HG03439 (cell line): ENCODE measurements at regions not wholly inside any gene's neighbourhood (a gene's known extent, or its start where the extent isn't known, plus 50 kb on each side); places are given as distances from the start of the nearest gene placed in this dataset.
"Not testable (repeated sequence)": the region's sequence is repeated elsewhere in the genome, so short reads cannot be mapped to it uniquely, and the experiment has no call there.

Source experiments
- ATAC-seq: cut with Tn5 transposase; IDR thresholded peaks from one replicate; pipeline ENCODE4 v1.9.1; 2021; ENCODE audit warnings: mild to moderate bottlenecking, moderate library complexity; ENCODE audit not compliant: unreplicated experiment

DNA sequence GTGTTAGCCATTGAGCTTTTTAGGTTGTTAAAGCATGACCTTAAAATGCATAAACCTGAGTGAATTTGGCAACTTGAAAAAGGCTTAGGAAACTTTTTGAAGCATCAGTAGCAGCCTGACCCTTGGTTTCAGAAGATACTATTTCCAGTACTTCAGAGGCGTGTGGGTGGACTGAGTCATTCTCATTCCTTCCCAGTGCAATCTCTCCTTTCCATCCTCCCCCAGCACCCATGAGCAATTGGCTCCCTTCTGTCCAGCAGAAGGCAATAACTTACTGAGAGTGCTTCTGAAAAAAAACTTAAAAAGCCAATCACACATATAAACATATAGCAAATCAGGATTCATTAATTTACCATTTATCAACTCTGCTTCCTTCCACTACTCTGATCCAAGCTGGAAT lies 299.3 kb upstream of the STXBP6 start:
- ATAC-seq, result no peak

DNA sequence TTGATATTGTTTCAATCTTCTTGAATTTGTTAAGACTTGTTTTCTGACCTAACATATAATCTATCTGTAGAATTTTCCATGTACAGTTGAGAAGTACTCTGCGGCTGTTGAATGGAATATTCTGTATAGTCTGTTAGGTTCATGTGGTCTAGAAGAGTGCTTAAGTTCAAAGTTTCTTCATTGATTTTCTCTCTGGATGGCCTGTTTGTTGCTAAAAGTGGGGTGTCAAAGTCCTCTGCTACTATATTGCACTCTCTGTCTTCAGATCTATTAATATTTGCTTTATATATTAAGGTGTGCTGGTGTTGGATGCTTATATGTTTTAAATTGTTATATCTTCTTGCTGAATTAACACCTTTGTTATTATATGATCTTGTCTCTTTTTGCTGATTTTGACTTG lies 290.9 kb upstream of the STXBP6 start:
- ATAC-seq, result no peak

- no peak for ATAC-seq
These were observed 272.8 kb upstream of the STXBP6 start for GRCh38 chr14:25322784-25323183.

- ATAC-seq, result not testable (repeated sequence)
These were observed 266.1 kb upstream of the STXBP6 start for GRCh38 chr14:25316007-25316406.

- ATAC-seq, result no peak
These were observed 258.3 kb upstream of the STXBP6 start for GRCh38 chr14:25308244-25308643.

- ATAC-seq, result no peak
These were observed 254.0 kb upstream of the STXBP6 start for GRCh38 chr14:25303934-25304333.

DNA sequence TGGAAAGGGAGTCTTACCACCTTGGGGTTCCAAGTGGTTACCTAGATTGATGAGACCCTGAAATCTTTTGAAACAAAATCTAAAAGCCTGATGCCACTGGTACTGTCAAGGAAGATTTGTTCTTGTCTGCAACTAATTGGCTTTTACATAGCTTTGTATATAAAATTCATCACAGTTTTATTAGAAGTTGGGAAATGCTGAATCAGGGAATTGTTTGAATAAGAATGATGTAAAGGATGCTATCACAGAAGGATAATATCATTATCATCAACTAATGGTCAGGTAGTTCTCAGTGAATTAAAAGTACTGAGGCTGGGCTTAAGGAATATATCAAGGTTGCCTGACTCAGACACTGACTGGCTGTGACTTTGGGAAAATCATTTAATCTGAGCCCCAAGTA lies 248.3 kb upstream of the STXBP6 start:
- no peak for ATAC-seq

DNA sequence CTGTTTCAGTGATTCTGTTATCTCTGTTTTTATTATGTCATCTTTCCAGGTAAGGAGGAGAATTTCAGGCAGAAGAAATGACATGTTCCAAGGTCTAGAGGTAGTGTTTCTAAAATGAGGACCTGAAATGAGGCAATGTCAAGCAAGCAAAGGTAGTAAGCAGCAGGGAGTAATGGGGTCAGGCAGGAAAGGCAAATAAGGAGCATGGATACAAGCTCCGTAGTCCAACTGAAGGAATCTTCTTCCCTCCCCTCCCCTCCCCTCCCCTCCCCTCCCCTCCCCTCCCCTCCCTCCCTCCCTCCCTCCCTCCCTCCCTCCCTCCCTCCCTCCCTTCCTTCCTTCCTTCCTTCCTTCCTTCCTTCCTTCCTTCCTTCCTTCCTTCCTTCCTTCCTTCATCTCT lies 240.2 kb upstream of the STXBP6 start:
- ATAC-seq, result not testable (repeated sequence)

DNA sequence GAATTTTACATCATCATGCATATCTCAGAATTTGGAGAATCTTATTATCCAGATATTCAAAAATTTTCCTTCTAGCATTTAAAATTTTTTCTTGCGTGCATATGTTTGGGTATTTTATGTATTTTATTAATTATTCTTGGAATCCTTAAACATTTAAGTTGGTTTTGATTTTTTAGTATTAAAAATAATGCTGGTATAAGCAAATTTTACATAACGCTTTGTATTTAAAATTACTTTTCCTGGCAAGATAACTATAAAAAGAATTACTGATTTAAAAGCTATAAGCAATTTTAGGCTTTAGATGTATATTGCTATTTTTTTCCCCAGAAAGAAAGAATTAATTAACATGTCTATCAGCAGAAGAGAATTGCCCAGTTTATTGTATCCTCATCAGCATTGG lies 224.6 kb upstream of the STXBP6 start:
- no peak for ATAC-seq

GRCh38 chr14:25267186-25267585 lies 217.2 kb upstream of the STXBP6 start:
- ATAC-seq, result no peak

DNA sequence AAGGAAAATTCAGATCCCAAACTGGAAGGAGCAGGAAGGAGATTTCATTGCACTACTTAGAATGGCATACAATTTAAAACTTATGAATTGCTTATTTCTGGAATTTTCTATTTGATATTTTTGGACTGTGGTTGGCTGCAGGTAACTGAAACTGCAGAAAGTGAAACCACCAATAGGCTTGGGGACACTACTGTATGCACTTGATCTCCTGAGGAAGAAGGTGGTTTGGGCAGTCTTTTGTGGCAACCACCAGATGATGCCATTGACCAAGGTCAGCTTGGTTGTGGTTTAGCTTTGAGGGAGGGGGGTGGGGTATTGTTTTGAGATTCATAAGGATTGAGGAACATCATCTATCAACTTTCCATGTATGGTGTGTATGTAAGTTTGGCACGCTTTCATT lies 209.5 kb upstream of the STXBP6 start:
- ATAC-seq, result no peak

GRCh38 chr14:25252793-25253192 lies 202.8 kb upstream of the STXBP6 start:
- no peak for ATAC-seq

GRCh38 chr14:25250516-25250915 lies 200.6 kb upstream of the STXBP6 start:
- no peak for ATAC-seq

GRCh38 chr14:25247609-25248008 lies 197.7 kb upstream of the STXBP6 start:
- ATAC-seq, result no peak

GRCh38 chr14:25246751-25247150 lies 196.8 kb upstream of the STXBP6 start:
- ATAC-seq, result no peak

GRCh38 chr14:25239170-25239569 lies 189.2 kb upstream of the STXBP6 start:
- ATAC-seq, result no peak

DNA sequence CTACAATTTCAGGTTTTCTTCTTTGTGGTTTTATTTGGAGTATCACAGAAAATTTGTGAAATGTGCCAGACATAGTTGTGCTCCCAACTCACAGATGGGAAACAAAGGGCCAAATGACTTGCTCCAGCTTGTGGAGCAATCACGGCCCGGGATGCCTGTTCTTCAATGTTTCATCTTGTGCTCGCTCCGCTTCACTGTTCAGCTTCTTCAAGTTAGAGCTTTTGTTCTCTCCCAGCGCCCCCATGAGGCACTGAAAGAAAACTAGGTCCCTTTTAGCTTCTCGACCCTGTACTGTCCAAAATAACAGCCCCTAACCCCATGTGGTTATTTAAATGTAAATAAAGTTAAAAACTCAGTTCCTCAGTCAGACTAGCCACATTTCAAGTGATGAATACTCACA lies 187.9 kb upstream of the STXBP6 start:
- ATAC-seq, result no peak

GRCh38 chr14:25233613-25234012 lies 183.7 kb upstream of the STXBP6 start:
- ATAC-seq, result no peak

- no peak for ATAC-seq
These were observed 181.1 kb upstream of the STXBP6 start for GRCh38 chr14:25231004-25231403.

DNA sequence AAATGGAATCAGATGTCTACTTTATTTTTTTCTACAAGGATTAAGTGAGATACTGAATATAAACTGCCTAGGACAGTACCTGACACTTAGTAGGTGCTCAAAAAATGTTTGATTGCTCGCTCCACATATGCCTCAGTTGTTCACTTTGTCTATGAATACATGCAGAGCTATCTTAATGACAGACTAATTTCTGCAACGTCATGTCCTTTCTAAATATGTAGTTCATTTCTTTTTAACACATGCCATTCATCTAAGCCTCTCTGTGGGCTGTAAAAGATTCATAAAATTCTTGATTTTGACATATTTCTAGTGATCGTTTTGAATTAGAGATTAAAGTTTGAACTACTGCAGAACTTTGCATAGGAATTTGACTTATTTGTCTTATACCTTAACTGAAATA lies 176.3 kb upstream of the STXBP6 start:
- ATAC-seq, result no peak

DNA sequence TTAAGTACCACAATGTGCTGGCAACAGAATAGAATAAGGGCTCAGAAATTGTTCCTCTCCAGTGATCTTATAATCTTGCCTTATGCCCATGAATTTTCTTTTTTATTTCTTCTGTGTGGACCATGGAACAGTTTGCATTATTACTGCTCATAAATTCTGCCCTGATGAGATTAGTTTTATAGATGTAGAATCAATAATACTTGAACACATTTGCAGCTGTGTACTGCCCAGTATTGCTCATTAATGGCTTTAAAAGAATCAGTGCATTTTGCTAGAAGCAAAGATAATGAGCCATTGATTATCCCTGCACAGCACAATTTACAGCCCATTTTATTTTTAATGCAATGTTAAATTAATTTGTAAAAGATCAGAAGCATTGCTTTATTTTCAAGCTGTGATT lies 172.3 kb upstream of the STXBP6 start:
- no peak for ATAC-seq

- no peak for ATAC-seq
These were observed 170.6 kb upstream of the STXBP6 start for GRCh38 chr14:25220514-25220913.

- no peak for ATAC-seq
These were observed 165.7 kb upstream of the STXBP6 start for GRCh38 chr14:25215607-25216006.

- no peak for ATAC-seq
These were observed 147.9 kb upstream of the STXBP6 start for GRCh38 chr14:25197885-25198284.
